Fibroblast of the aortic adventitia (primary cell): ENCODE measurements at regions not wholly inside any gene's neighbourhood (a gene's known extent, or its start where the extent isn't known, plus 50 kb on each side); places are given as distances from the start of the nearest gene placed in this dataset.
"Not testable (repeated sequence)": the region's sequence is repeated elsewhere in the genome, so short reads cannot be mapped to it uniquely, and the experiment has no call there.

Experiments used
- DNase-seq: peaks from one replicate; pipeline ENCODE4 v3.0.0-alpha.2; 2010; ENCODE audit warnings: low read depth
- H3K4me3 ChIP-seq: 2 replicates; pipeline ENCODE4 v1.5.1; 2011; ENCODE audit warnings: low read depth, mild to moderate bottlenecking, control low read depth, low read length, moderate library complexity
- TF ChIP-seq, protein P1 (sequence below): IDR thresholded peaks from 2 replicates; pipeline ENCODE4 v1.5.1; 2011; ENCODE audit warnings: mild to moderate bottlenecking, low read length, control low read depth, inconsistent platforms; ENCODE audit not compliant: insufficient read depth

DNA sequence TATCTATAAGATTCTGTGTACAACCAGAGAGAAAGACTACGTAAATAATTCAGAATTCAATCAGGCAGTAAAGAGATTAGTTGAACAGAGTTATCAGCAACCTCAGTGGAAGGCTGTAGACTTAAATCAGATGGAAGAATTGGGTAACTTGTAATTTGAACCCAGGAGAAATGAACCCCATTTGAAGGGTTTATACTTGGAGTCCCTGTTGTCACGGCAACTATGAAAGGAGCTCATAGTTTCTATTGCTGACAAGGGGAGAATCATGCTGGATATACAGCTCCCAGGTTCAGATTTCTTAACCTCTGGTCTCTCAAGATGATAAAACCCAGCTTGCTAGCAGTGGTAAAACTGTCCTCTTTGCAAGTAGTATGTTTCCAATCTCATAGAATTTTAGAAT is 54.4 kb upstream of the BMP4 start:
- no peak overlapping the region for H3K4me3 ChIP-seq
- no peak for DNase-seq
- TF ChIP-seq, protein P1, sequence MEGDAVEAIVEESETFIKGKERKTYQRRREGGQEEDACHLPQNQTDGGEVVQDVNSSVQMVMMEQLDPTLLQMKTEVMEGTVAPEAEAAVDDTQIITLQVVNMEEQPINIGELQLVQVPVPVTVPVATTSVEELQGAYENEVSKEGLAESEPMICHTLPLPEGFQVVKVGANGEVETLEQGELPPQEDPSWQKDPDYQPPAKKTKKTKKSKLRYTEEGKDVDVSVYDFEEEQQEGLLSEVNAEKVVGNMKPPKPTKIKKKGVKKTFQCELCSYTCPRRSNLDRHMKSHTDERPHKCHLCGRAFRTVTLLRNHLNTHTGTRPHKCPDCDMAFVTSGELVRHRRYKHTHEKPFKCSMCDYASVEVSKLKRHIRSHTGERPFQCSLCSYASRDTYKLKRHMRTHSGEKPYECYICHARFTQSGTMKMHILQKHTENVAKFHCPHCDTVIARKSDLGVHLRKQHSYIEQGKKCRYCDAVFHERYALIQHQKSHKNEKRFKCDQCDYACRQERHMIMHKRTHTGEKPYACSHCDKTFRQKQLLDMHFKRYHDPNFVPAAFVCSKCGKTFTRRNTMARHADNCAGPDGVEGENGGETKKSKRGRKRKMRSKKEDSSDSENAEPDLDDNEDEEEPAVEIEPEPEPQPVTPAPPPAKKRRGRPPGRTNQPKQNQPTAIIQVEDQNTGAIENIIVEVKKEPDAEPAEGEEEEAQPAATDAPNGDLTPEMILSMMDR: no peak

DNA sequence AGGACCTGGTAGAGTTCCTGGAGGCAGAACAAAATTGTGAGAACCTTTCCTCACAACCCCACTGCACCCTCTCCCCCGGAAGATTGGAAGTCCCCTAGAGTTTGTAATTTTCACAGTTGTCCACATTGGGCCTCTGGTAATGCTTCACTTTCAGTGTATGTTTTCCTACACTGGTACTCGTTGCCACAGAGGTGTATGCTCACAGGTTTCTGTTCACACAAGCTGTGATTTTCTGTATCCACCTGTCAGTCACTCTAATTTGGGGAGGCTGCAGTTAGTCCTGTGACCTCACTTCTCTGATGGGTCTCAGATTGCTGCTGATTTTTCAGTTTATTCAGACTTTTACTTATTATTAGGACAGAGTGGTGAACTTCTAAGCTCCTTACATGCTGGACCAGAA is 66.4 kb upstream of the BMP4 start:
- H3K4me3 ChIP-seq: no peak overlapping the region
- TF ChIP-seq, protein P1: no peak

DNA sequence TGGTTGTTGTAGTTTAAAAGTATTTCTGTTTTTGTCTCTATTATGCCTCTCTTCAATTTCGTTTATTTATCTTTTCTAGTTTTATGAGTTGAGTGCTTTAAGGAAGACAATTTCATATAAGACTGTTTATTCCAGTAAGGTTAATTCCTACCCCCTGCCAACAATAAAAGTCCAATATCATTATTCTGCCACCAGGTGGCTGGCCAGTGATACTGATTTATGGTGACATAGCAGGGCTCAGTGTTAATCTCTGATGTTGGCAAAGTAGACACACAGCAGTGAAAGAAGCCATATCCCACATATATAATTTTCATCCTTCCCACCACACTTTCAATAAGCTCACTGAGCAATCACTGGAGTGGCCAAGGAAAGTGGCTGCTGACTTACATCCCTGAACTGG is 69.0 kb upstream of the BMP4 start:
- no peak overlapping the region for H3K4me3 ChIP-seq
- peak; percentile 48 for DNase-seq
- TF ChIP-seq, protein P1: peak; percentile 51

More for the DNA sequence above, 66.4 kb upstream of the BMP4 start:
- DNase-seq: no peak

DNA sequence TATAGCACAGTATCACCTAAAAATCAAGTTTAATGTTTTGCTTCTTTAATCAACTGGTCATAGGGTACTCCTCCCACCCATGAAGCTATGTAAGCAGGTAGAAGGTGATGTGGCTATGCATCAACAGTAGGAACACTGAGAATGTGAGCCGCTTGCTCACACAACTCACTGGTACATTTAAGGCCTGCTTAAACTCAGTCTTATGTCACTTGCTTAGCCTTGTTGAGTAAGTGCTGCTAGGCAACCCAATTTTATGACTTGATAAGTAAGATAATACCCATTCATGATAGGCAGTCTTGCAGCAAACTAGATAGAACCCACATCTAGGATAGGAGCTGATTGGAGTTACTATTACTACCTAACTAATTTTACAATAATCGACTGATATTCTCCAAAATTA is 70.0 kb upstream of the BMP4 start:
- DNase-seq: no peak
- TF ChIP-seq, protein P1: no peak
- H3K4me3 ChIP-seq: no peak overlapping the region

DNA sequence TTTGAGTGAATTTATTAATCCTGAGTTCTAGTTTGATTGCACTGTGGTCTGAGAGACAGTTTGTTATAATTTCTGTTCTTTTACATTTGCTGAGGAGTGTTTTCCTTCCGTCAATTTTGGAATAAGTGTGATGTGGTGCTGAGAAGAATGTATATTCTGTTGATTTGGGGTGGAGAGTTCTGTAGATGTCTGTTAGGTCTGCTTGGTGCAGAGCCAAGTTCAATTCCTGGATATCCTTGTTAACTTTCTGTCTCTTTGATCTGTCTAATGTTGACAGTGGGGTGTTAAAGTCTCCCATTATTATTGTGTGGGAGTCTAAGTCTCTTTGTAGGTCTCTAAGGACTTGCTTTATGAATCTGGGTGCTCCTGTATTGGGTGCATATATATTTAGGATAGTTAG is 74.4 kb upstream of the BMP4 start:
- not testable (repeated sequence) for H3K4me3 ChIP-seq, DNase-seq

DNA sequence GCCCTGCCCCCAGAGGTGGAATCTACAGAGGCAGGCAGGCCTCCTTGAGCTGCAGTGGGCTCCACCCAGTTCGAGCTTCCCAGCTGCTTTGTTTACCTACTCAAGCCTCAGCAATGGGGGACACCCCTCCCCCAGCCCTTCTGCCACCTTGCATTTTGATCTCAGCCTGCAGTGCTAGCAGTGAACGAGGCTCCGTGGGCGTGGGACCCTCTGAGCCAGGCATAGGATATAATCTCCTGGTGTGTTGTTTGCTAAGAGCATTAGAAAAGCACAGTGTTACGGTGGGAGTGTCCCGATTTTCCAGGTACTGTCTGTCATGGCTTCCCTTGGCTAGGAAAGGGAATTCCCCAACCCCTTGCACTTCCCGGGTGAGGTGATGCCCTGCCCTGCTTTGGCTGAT is 76.7 kb upstream of the BMP4 start:
- H3K4me3 ChIP-seq, DNase-seq: not testable (repeated sequence)

DNA sequence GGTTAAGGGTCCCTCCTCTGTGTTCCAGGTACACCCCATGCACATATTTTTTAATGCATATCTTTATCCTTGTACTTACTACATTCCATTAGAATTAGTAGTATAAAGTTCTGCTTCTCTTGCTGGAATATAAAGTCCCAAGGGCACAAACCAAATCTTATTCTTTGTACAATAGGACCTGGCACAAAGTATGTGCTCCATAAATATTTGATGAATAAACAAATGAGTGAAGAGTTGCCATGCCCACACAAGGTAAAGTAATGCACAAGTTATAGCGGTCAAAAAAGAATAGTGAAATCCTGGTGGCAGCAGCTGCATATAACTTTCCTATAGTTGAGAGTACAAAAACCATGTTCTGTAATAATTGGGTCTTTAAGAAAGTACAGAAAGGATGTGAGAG is 82.1 kb upstream of the BMP4 start:
- no peak overlapping the region for H3K4me3 ChIP-seq
- TF ChIP-seq, protein P1: no peak
- no peak for DNase-seq

DNA sequence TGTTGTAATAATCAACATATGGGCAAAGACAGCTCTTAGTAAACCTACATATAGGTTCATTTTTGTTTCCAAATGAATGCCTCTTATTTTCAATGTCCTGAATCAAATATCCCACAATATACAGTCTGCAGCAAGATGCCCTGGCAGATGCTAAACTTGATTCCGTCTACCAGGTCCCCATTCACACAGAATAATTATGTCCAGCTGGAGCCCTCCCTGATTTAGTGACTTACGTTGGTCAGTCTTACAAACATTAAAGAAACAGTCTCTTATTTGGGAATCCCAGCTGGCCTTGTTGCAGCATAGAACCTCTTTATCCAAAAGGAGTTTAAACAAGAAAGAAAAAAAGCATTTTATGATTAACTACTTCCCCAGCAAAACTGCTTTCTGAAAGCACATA is 82.7 kb upstream of the BMP4 start:
- TF ChIP-seq, protein P1: no peak
- H3K4me3 ChIP-seq: no peak overlapping the region
- DNase-seq: no peak
